IMR-90 (cell line): ENCODE measurements at regions not wholly inside any gene's neighbourhood (a gene's known extent, or its start where the extent isn't known, plus 50 kb on each side); places are given as distances from the start of the nearest gene placed in this dataset.

Experiments used
- ATAC-seq: fragments of 200-7000 bp; cut with Tn5 transposase; 2 replicates; pipeline ENCODE4 v1.9.1; 2020; ENCODE audit warnings: low read depth, mild to moderate bottlenecking, moderate library complexity
- BruUV-seq: library from RNA; stranded (reverse); fragments of 400-500 nt; replicated peaks from 2 replicates; lab custom pipeline; 2021; lab: Mats Ljungman, UMichigan
- CTCF ChIA-PET: fragments of 300-600 bp; formaldehyde crosslinking; extraction: SDS; loops from one replicate; lab custom pipeline; 2021; ENCODE audit warnings: antibody characterized with exemption; lab: Yijun Ruan, JAX
- POLR2A ChIA-PET: fragments of 300-600 bp; sonication (Branson Sonifier 250); formaldehyde crosslinking; loops from one replicate; lab custom pipeline; 2022; ENCODE audit warnings: antibody characterized with exemption; ENCODE audit not compliant: unreplicated experiment; lab: Charles Lee
- DNase-seq: peaks from one replicate; pipeline ENCODE4 v3.0.0; 2013
- H2AFZ ChIP-seq: replicated peaks from 2 replicates; pipeline ENCODE3; 2013; ENCODE audit warnings: low read length, mild to moderate bottlenecking; ENCODE audit not compliant: poor library complexity
- H2AK5ac ChIP-seq: 2 replicates; pipeline ENCODE4 v1.6.1; 2013; ENCODE audit warnings: low read depth, low read length, inconsistent platforms
- H2AK9ac ChIP-seq: replicated peaks from 2 replicates; pipeline ENCODE3; 2013; ENCODE audit warnings: mild to moderate bottlenecking, low read depth, low read length, moderate library complexity; ENCODE audit not compliant: poor library complexity
- H2BK120ac ChIP-seq: 2 replicates; pipeline ENCODE4 v1.6.1; 2013; ENCODE audit warnings: low read depth, low read length, inconsistent platforms
- H2BK15ac ChIP-seq: 3 replicates; pipeline ENCODE4 v1.6.1; 2013; ENCODE audit warnings: low read depth, low read length, inconsistent platforms
- H2BK20ac ChIP-seq: 2 replicates; pipeline ENCODE4 v1.6.1; 2013; ENCODE audit warnings: low read depth, mild to moderate bottlenecking, inconsistent platforms, low read length, moderate library complexity
- H2BK5ac ChIP-seq: 2 replicates; pipeline ENCODE4 v1.6.1; 2013; ENCODE audit warnings: mild to moderate bottlenecking, low read depth, low read length, inconsistent platforms; ENCODE audit not compliant: poor library complexity, severe bottlenecking
- H3K14ac ChIP-seq: replicated peaks from 2 replicates; pipeline ENCODE4 v1.6.1; 2013; ENCODE audit warnings: low read depth, low read length, inconsistent platforms
- H3K18ac ChIP-seq: 2 replicates; pipeline ENCODE4 v1.6.1; 2013; ENCODE audit warnings: low read depth, low read length, control low read depth
- H3K23ac ChIP-seq: 2 replicates; pipeline ENCODE4 v1.6.1; 2013; ENCODE audit warnings: low read depth, low read length, inconsistent platforms
- H3K27ac ChIP-seq: 2 replicates; pipeline ENCODE4 v1.5.1; 2013; ENCODE audit warnings: mild to moderate bottlenecking, control low read depth, low read length; ENCODE audit not compliant: insufficient read depth
- H3K27me3 ChIP-seq: 2 replicates; pipeline ENCODE4 v1.6.1; 2013; ENCODE audit warnings: low read length; ENCODE audit not compliant: control insufficient read depth, insufficient read depth
- H3K36me3 ChIP-seq: 2 replicates; pipeline ENCODE4 v1.6.1; 2013; ENCODE audit warnings: low read length, mixed read lengths; ENCODE audit not compliant: control insufficient read depth, insufficient read depth
- H3K4ac ChIP-seq: 2 replicates; pipeline ENCODE4 v1.6.1; 2013; ENCODE audit warnings: low read depth, low read length, inconsistent platforms
- H3K4me1 ChIP-seq: 2 replicates; pipeline ENCODE4 v1.6.1; 2013; ENCODE audit warnings: low read length, mixed read lengths; ENCODE audit not compliant: control insufficient read depth, insufficient read depth
- H3K4me2 ChIP-seq: 2 replicates; pipeline ENCODE4 v1.6.1; 2013; ENCODE audit warnings: low read depth, mild to moderate bottlenecking, control low read depth, low read length, moderate library complexity
- H3K4me3 ChIP-seq: 2 replicates; pipeline ENCODE4 v1.5.1; 2013; ENCODE audit warnings: low read depth, mild to moderate bottlenecking, control low read depth, low read length, moderate library complexity; ENCODE audit not compliant: insufficient read depth
- H3K56ac ChIP-seq: 2 replicates; pipeline ENCODE4 v1.6.1; 2013; ENCODE audit warnings: low read length, inconsistent platforms; ENCODE audit not compliant: insufficient read depth; ENCODE audit errors: extremely low read depth
- H3K79me1 ChIP-seq, 2 experiments: 2 replicates each; pipeline ENCODE4 v1.6.1; 2013; ENCODE audit warnings: low read length in 2 of 2, inconsistent platforms in 1 of 2, low read depth in 1 of 2
- H3K9ac ChIP-seq: 2 replicates; pipeline ENCODE4 v1.6.1; 2013; ENCODE audit warnings: low read depth, low read length, control low read depth
- H3K9me1 ChIP-seq: 2 replicates; pipeline ENCODE4 v1.6.1; 2013; ENCODE audit warnings: low read length, inconsistent platforms; ENCODE audit not compliant: insufficient read depth
- H3K9me3 ChIP-seq: 2 replicates; pipeline ENCODE4 v1.6.1; 2013; ENCODE audit warnings: low read length; ENCODE audit not compliant: control insufficient read depth, insufficient read depth
- H4K20me1 ChIP-seq: 2 replicates; pipeline ENCODE4 v1.6.1; 2013; ENCODE audit warnings: low read length, inconsistent platforms; ENCODE audit not compliant: insufficient read depth
- H4K5ac ChIP-seq: 2 replicates; pipeline ENCODE4 v1.6.1; 2013; ENCODE audit warnings: mild to moderate bottlenecking, low read depth, low read length, control low read depth
- H4K8ac ChIP-seq, 2 experiments: 2 replicates each; pipeline ENCODE4 v1.6.1; 2013; ENCODE audit warnings: low read depth in 2 of 2, low read length in 2 of 2, control low read depth in 1 of 2, inconsistent platforms in 1 of 2
- H4K91ac ChIP-seq: 2 replicates; pipeline ENCODE4 v1.6.1; 2013; ENCODE audit warnings: low read depth, low read length, inconsistent platforms; ENCODE audit not compliant: insufficient read depth
- BHLHE40 ChIP-seq: fragments of 150-350 bp; IDR thresholded peaks from 2 replicates; pipeline ENCODE4 v1.6.1; 2016; ENCODE audit warnings: mild to moderate bottlenecking, low read depth, low read length
- CEBPB ChIP-seq: IDR thresholded peaks from 2 replicates; pipeline ENCODE4 v1.6.1; 2012; ENCODE audit warnings: low read depth, low read length, improper control_type of control experiment
- CHD1 ChIP-seq: IDR thresholded peaks from 2 replicates; pipeline ENCODE4 v1.6.1; 2012; ENCODE audit warnings: low read depth, low read length, improper control_type of control experiment
- FOS ChIP-seq: fragments of 150-350 bp; IDR thresholded peaks from 2 replicates; pipeline ENCODE4 v1.6.1; 2016; ENCODE audit warnings: low read depth, low read length
- MAFK ChIP-seq: IDR thresholded peaks from 2 replicates; pipeline ENCODE4 v1.6.1; 2012; ENCODE audit warnings: low read depth, low read length, improper control_type of control experiment
- MAZ ChIP-seq: IDR thresholded peaks from 2 replicates; pipeline ENCODE4 v1.6.1; 2012; ENCODE audit warnings: low read depth, mild to moderate bottlenecking, low read length, improper control_type of control experiment, moderate library complexity, borderline replicate concordance
- MXI1 ChIP-seq: IDR thresholded peaks from 2 replicates; pipeline ENCODE4 v1.6.1; 2012; ENCODE audit warnings: low read depth, mild to moderate bottlenecking, low read length, moderate library complexity, borderline replicate concordance
- NFE2L2 ChIP-seq: fragments of 150-350 bp; IDR thresholded peaks from 2 replicates; pipeline ENCODE4 v1.6.1; 2016; ENCODE audit warnings: low read depth, mild to moderate bottlenecking, low read length
- POLR2A ChIP-seq: IDR thresholded peaks from 2 replicates; pipeline ENCODE4 v1.6.1; 2012; ENCODE audit warnings: mild to moderate bottlenecking, low read depth, low read length
- RAD21 ChIP-seq: IDR thresholded peaks from 2 replicates; pipeline ENCODE4 v1.6.1; 2012; ENCODE audit warnings: low read length, improper control_type of control experiment
- RCOR1 ChIP-seq: IDR thresholded peaks from 2 replicates; pipeline ENCODE4 v1.6.1; 2012; ENCODE audit warnings: mild to moderate bottlenecking, low read length, improper control_type of control experiment; ENCODE audit not compliant: insufficient replicate concordance
- RFX5 ChIP-seq: IDR thresholded peaks from 2 replicates; pipeline ENCODE4 v1.8.0; 2012; ENCODE audit warnings: low read depth, mild to moderate bottlenecking, low read length, moderate library complexity
- SMC3 ChIP-seq: fragments of 150-350 bp; IDR thresholded peaks from 2 replicates; pipeline ENCODE4 v1.6.1; 2016; ENCODE audit warnings: low read depth, mild to moderate bottlenecking, antibody characterized with exemption, low read length, moderate library complexity
- WGBS, 2 experiments: methylation state at CpG; one replicate each; pipeline versions ENCODE4 v1.1.5 to v1.1.7; 2013; ENCODE audit warnings: missing lambda C conversion rate in 2 of 2; ENCODE audit not compliant: insufficient read length in 1 of 2; ENCODE audit errors: extremely low coverage in 2 of 2; 5-methylcytosine and 5-hydroxymethylcytosine counted together
- dilution Hi-C: fragments of 300-500 bp; cut with HindIII; formaldehyde crosslinking; loops from one replicate; pipeline ENCODE4 v1.14.3; 2018; ENCODE audit warnings: low sequenced_read_pairs; ENCODE audit not compliant: unreplicated experiment
- in situ Hi-C: fragments of 300-500 bp; cut with MboI; formaldehyde crosslinking; loops from 3 replicates; pipeline ENCODE4 v1.14.3; 2019; ENCODE audit warnings: low sequenced_read_pairs, inconsistent platforms, mixed read lengths
- intact Hi-C: fragments of 100-400 bp; cut with micrococcal nuclease; formaldehyde crosslinking; loops from 2 replicates; pipeline ENCODE4 v1.10.0; 2022
- TF ChIP-seq, protein P1 (sequence below): fragments of 150-350 bp; IDR thresholded peaks from 2 replicates; pipeline ENCODE4 v1.6.1; 2017; ENCODE audit warnings: mild to moderate bottlenecking, antibody characterized with exemption, low read length, low read depth
- TF ChIP-seq, protein P2 (sequence below): conservative IDR thresholded peaks from 2 replicates; pipeline ENCODE4 v1.5.1; 2012; ENCODE audit warnings: mild to moderate bottlenecking, low read depth, low read length, improper control_type of control experiment
- TF ChIP-seq, protein P3 (sequence below): fragments of 150-350 bp; IDR thresholded peaks from 2 replicates; pipeline ENCODE4 v1.6.1; 2016; ENCODE audit warnings: low read depth, mild to moderate bottlenecking, low read length, moderate library complexity, borderline replicate concordance

DNA sequence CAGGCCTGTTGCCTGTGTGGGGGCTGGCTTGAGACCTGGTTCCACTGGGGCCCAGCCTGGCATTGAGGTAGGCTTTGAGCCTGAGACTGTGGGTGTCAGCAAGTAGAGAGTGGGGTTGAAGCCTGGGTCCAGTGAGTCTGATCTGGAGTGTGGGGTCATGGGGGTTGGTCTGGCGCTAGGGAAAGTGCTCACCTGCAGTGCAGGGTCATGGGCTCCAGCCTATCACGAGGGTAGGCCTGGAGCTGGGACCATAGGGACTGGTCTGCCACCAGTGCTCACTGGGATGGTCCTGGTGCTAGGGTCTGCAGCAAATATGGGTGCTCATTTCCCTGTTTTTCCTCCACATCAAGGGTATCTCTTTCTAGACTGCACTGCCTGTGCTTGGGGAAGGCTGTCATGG is 95.4 kb upstream of the KLF14 start:
- in situ Hi-C loops (no loop called here), dilution Hi-C loops (no loop called here), intact Hi-C loops (no loop called here)
- TF ChIP-seq CHD1: no peak
- no peak for TF ChIP-seq MAFK
- no peak for TF ChIP-seq MAZ
- no peak for TF ChIP-seq RFX5
- no peak for TF ChIP-seq RCOR1
- no peak for TF ChIP-seq NFE2L2
- no peak for TF ChIP-seq FOS
- TF ChIP-seq CEBPB: no peak
- TF ChIP-seq POLR2A: no peak
- TF ChIP-seq MXI1: no peak
- TF ChIP-seq, protein P1, sequence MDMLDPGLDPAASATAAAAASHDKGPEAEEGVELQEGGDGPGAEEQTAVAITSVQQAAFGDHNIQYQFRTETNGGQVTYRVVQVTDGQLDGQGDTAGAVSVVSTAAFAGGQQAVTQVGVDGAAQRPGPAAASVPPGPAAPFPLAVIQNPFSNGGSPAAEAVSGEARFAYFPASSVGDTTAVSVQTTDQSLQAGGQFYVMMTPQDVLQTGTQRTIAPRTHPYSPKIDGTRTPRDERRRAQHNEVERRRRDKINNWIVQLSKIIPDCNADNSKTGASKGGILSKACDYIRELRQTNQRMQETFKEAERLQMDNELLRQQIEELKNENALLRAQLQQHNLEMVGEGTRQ: no peak
- TF ChIP-seq RAD21: no peak
- TF ChIP-seq, protein P2, sequence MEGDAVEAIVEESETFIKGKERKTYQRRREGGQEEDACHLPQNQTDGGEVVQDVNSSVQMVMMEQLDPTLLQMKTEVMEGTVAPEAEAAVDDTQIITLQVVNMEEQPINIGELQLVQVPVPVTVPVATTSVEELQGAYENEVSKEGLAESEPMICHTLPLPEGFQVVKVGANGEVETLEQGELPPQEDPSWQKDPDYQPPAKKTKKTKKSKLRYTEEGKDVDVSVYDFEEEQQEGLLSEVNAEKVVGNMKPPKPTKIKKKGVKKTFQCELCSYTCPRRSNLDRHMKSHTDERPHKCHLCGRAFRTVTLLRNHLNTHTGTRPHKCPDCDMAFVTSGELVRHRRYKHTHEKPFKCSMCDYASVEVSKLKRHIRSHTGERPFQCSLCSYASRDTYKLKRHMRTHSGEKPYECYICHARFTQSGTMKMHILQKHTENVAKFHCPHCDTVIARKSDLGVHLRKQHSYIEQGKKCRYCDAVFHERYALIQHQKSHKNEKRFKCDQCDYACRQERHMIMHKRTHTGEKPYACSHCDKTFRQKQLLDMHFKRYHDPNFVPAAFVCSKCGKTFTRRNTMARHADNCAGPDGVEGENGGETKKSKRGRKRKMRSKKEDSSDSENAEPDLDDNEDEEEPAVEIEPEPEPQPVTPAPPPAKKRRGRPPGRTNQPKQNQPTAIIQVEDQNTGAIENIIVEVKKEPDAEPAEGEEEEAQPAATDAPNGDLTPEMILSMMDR: no peak
- TF ChIP-seq BHLHE40: no peak
- TF ChIP-seq SMC3: no peak
- TF ChIP-seq, protein P3, sequence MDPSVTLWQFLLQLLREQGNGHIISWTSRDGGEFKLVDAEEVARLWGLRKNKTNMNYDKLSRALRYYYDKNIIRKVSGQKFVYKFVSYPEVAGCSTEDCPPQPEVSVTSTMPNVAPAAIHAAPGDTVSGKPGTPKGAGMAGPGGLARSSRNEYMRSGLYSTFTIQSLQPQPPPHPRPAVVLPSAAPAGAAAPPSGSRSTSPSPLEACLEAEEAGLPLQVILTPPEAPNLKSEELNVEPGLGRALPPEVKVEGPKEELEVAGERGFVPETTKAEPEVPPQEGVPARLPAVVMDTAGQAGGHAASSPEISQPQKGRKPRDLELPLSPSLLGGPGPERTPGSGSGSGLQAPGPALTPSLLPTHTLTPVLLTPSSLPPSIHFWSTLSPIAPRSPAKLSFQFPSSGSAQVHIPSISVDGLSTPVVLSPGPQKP: no peak
- Histone ChIP-seq H3K9ac (no peak overlapping the region), H3K9me1 (peaks cover 4% of the 10 kb centered on the region), H4K5ac (no peak overlapping the region), H2AFZ (peak overlapping the region; percentile 12), H3K18ac (0 out of 2 replicates have a peak overlapping the region, but pooled peaks have one; percentile 14), H3K4ac (peak overlapping the region; percentile 28; the same call in 1 of the 2 replicates), H2BK120ac (peak overlapping the region; percentile 11), H3K56ac (no peak overlapping the region), H3K4me3 (no peak overlapping the region), H2AK5ac (no peak overlapping the region), H3K79me1 (no peaks in the 10 kb centered on the region), H4K20me1 (no peaks in the 10 kb centered on the region), H3K9me3 (peaks cover 3% of the 10 kb centered on the region; the same call in 1 of the 2 replicates), H3K27ac (no peak overlapping the region), H2BK20ac (peak overlapping the region; percentile 69), H3K23ac (no peak overlapping the region), H2BK5ac (no peak overlapping the region), H3K4me2 (no peak overlapping the region), H4K91ac (no peak overlapping the region), H3K27me3 (no peaks in the 10 kb centered on the region), H4K8ac (peak overlapping the region in 1 of 2 experiments; percentile 19; a peak in 1 of 4 replicates), H2AK9ac (no peak overlapping the region), H3K36me3 (no peaks in the 10 kb centered on the region), H3K4me1 (no peaks in the 10 kb centered on the region), H2BK15ac (no peak overlapping the region), H3K14ac (no peak overlapping the region)
- 100% methylated on average over 1 of the region's 2 CpGs; no CpG with 5 or more reads in 1 of the 2 experiments for WGBS, 2 experiments
- POLR2A ChIA-PET: no interaction called here
- CTCF ChIA-PET: no interaction called here
- DNase-seq (no peak), ATAC-seq (no peak)
- BruUV-seq: no TSS peak
